ENCODE measurements at regions not wholly inside any gene's neighbourhood (a gene's known extent, or its start where the extent isn't known, plus 50 kb on each side); places are given as distances from the start of the nearest gene placed in this dataset.

- no peaks in the 10 kb centered on the region for H3K27me3 ChIP-seq (ENCODE audit: insufficient read depth, low read length)
- no peak for TF ChIP-seq CTCF (IDR thresholded peaks at IDR 0.05; ENCODE audit: extremely low read depth, low read depth, low read length)
- H3K4me3 ChIP-seq (ENCODE audit: insufficient read depth, low read length), result no peak overlapping the region
- H3K4me2 ChIP-seq (ENCODE audit: insufficient read depth, low read length), result no peak overlapping the region
- H3K27ac ChIP-seq (ENCODE audit: low read depth, low read length), result no peak overlapping the region
- no peaks in the 10 kb centered on the region for H4K20me1 ChIP-seq (ENCODE audit: insufficient read depth, low read length)
- H3K36me3 ChIP-seq (ENCODE audit: insufficient read depth, low read length), result no peaks in the 10 kb centered on the region
- H3K4me1 ChIP-seq (ENCODE audit: insufficient read depth, low read length), result peaks cover 8% of the 10 kb centered on the region
- H3K9me3 ChIP-seq (ENCODE audit: low read depth, low read length), result no peaks in the 10 kb centered on the region
- H3K79me2 ChIP-seq (ENCODE audit: insufficient read depth, low read length), result no peaks in the 10 kb centered on the region
- no peak overlapping the region for H2AFZ ChIP-seq (ENCODE audit: low read length)
- DNase-seq (ENCODE audit: insufficient read length, low spot score, missing footprints), result no peak
Observed at GRCh38 chr5:73328640-73329039, 119.9 kb downstream of the FOXD1 start.

GRCh38 chr5:73327908-73328455 lies 120.6 kb downstream of the FOXD1 start:
- no peak overlapping the region for H2AFZ ChIP-seq (ENCODE audit: low read length)
- H3K36me3 ChIP-seq (ENCODE audit: insufficient read depth, low read length), result no peaks in the 10 kb centered on the region
- peaks cover 8% of the 10 kb centered on the region for H3K4me1 ChIP-seq (ENCODE audit: insufficient read depth, low read length)
- no peak overlapping the region for H3K4me2 ChIP-seq (ENCODE audit: insufficient read depth, low read length)
- no peak overlapping the region for H3K27ac ChIP-seq (ENCODE audit: low read depth, low read length)
- no peak for DNase-seq (ENCODE audit: insufficient read length, low spot score, missing footprints)
- no peak overlapping the region for H3K4me3 ChIP-seq (ENCODE audit: insufficient read depth, low read length)
- no peaks in the 10 kb centered on the region for H3K79me2 ChIP-seq (ENCODE audit: insufficient read depth, low read length)
- H3K27me3 ChIP-seq (ENCODE audit: insufficient read depth, low read length), result no peaks in the 10 kb centered on the region
- H4K20me1 ChIP-seq (ENCODE audit: insufficient read depth, low read length), result no peaks in the 10 kb centered on the region
- no peaks in the 10 kb centered on the region for H3K9me3 ChIP-seq (ENCODE audit: low read depth, low read length)
- no peak for TF ChIP-seq CTCF (IDR thresholded peaks at IDR 0.05; ENCODE audit: extremely low read depth, low read depth, low read length)

- no peak for DNase-seq (ENCODE audit: insufficient read length, low spot score, missing footprints)
- Histone ChIP-seq H4K20me1 (ENCODE audit: insufficient read depth, low read length) (no peaks in the 10 kb centered on the region), H3K27me3 (ENCODE audit: insufficient read depth, low read length) (no peaks in the 10 kb centered on the region), H3K4me1 (ENCODE audit: insufficient read depth, low read length) (peaks cover 28% of the 10 kb centered on the region), H3K27ac (ENCODE audit: low read depth, low read length) (no peak overlapping the region), H3K9me3 (ENCODE audit: low read depth, low read length) (no peaks in the 10 kb centered on the region), H3K36me3 (ENCODE audit: insufficient read depth, low read length) (no peaks in the 10 kb centered on the region), H2AFZ (ENCODE audit: low read length) (no peak overlapping the region), H3K4me3 (ENCODE audit: insufficient read depth, low read length) (no peak overlapping the region), H3K79me2 (ENCODE audit: insufficient read depth, low read length) (no peaks in the 10 kb centered on the region), H3K4me2 (ENCODE audit: insufficient read depth, low read length) (no peak overlapping the region)
- TF ChIP-seq CTCF (IDR thresholded peaks at IDR 0.05; ENCODE audit: extremely low read depth, low read depth, low read length), result no peak
Observed at GRCh38 chr5:73325546-73325945, 123.0 kb downstream of the FOXD1 start.

GRCh38 chr5:73323466-73323865 lies 125.1 kb downstream of the FOXD1 start:
- H4K20me1 ChIP-seq (ENCODE audit: insufficient read depth, low read length), result no peaks in the 10 kb centered on the region
- H3K27ac ChIP-seq (ENCODE audit: low read depth, low read length), result no peak overlapping the region
- no peak for TF ChIP-seq CTCF (IDR thresholded peaks at IDR 0.05; ENCODE audit: extremely low read depth, low read depth, low read length)
- no peak overlapping the region for H2AFZ ChIP-seq (ENCODE audit: low read length)
- peaks cover 27% of the 10 kb centered on the region for H3K4me1 ChIP-seq (ENCODE audit: insufficient read depth, low read length)
- H3K79me2 ChIP-seq (ENCODE audit: insufficient read depth, low read length), result no peaks in the 10 kb centered on the region
- no peak overlapping the region for H3K4me2 ChIP-seq (ENCODE audit: insufficient read depth, low read length)
- no peaks in the 10 kb centered on the region for H3K36me3 ChIP-seq (ENCODE audit: insufficient read depth, low read length)
- no peak overlapping the region for H3K4me3 ChIP-seq (ENCODE audit: insufficient read depth, low read length)
- DNase-seq (ENCODE audit: insufficient read length, low spot score, missing footprints), result no peak
- H3K27me3 ChIP-seq (ENCODE audit: insufficient read depth, low read length), result no peaks in the 10 kb centered on the region
- H3K9me3 ChIP-seq (ENCODE audit: low read depth, low read length), result no peaks in the 10 kb centered on the region
